HK-2 (cell line): ENCODE measurements at regions not wholly inside any gene's neighbourhood (a gene's known extent, or its start where the extent isn't known, plus 50 kb on each side); places are given as distances from the start of the nearest gene placed in this dataset.
"Not testable (repeated sequence)": the region's sequence is repeated elsewhere in the genome, so short reads cannot be mapped to it uniquely, and the experiment has no call there.

Experiments used
- DNase-seq: peaks from one replicate; pipeline ENCODE4 v3.0.0-alpha.2; 2018; ENCODE audit not compliant: unreplicated experiment

GRCh38 chr16:88228751-88229150, 154.0 kb upstream of the ZNF469 start:
- DNase-seq, result not testable (repeated sequence)

DNA sequence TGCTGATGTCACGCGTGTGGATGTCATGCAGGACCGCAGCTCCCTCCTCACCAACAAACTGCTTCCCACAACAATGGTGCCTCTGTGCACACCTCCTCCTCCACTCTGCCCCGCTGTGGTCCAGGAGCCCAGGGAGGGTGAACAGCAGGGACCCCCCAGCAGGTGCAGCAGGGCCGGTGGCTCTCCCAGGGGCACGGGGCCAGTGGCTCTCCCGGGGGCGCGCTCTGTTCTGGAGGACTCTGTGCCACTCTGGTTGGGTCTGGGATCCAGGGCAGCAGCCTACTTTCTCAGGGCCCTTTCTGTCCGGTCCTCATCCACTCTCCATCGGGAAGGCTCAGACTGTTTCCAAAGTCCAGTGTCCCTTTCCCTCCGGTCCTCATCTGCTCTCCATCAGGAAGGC, 153.0 kb upstream of the ZNF469 start:
- not testable (repeated sequence) for DNase-seq

- not testable (repeated sequence) for DNase-seq
Measured at GRCh38 chr16:88230276-88230966, 152.3 kb upstream of the ZNF469 start.

DNA sequence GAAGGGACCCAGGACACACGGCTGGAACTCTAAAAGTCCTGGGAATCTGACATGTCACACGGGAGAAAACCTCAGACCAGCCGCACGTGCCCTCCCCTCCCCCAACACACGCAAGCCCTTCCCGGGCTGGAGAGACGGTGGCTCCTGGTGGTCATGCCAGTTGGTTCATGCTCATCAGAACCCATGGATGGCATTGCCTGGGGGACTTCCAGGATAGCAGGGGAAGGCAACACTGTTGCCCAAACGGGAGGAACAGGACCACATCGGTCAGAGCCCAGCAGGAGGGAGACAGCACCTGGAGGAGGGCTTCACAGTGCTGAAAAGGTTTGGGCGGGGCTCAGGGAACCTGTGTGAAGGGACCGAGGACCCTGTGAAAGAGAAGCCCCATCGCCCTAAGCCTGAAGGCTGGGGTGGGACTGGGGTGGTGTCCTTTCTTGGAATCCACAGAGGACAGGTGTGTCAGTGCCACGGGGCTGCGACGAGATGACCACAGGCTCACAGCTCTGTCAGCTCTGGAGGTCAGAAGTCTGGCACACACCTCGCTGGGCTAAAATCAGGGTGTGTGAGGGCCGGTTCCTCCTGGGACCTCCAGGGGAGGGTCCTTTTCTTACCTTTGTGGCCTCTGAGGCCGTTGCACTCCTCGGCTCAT, 151.7 kb upstream of the ZNF469 start:
- not testable (repeated sequence) for DNase-seq

GRCh38 chr16:88231839-88232238, 150.9 kb upstream of the ZNF469 start:
- DNase-seq, result not testable (repeated sequence)

DNA sequence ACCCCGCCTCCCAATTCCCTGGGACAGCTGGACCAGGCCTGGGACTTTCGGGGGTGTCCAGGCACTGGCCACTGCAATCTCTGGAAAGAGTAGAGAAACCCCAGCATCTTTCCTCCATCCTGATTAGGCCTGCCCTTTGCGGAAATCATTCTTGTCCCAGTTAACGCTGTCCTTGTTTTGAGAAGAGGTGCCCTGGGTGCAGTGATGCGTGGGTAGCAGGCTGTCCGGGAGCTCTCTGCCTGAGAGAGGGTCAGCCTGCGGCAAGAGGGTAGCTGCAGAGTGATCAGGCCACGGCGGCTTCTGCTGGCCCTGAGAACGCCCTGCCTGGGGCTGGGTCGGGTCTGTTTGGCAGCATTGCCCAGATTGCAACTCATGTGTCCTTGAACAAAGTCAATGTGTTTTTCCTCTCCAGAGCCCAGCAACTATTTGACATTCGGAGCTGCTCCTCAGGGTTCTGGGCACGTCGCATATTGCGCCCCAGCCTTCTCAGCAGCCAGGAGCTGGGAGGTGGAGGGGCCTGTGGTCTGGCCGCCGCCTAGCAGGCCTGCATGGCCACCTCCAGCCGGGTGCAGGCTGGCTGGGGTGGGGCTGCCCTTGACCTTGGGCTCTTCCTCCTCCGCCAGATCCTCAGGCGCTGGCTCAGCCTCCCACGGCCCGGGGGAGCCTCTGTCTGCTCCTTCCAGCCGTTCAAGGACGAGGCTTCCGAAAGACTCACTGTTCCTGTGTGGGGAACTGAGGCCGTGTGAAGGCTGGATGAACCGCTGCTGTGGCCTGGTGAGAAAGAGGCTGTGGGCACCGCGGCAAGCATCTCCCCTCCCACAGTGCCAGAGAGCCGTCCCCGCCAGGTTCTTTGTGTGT, 150.1 kb upstream of the ZNF469 start:
- not testable (repeated sequence) for DNase-seq

GRCh38 chr16:88233621-88234420, 148.9 kb upstream of the ZNF469 start:
- DNase-seq, result not testable (repeated sequence)

DNA sequence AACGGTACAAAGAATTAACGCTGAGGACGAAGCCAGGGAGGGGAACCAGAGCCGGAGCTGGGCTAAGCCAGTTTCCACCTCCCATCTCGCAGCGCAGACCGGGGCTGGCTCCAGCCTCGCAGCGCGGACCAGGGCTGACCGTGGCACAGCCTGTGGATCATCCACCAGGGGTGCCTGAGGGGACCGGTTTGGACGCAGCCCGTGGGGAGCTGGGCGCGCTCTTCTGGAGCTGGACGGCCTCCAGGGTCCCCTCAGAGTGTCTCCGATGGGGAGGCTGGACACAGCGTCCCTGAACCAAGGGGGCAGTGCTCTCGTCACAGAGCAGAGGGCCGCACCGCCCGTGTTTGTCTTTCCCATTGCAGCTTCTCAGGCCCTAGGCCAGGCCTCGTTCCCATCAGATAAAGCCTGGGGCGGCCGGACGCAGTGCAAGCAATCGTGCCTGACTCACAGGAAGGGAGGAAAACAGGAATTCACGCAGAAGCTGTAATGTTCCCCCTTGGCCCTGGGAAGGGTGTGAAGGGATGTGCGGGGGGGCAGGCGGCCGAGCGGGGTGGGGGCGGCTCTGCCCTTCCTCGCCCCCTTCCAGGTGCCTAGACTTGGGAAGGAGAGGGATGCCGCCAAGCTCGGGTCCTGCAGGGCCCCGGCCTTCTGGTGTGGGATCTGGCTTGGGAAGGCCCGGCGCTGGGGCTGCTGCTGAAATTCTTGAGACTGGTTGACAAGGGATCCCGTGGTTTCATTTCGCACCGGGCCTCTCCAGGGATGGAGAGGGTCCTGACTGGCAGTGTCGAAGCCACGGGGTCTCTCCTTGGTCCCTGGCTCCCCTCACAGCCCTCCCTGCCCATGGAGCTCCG, 148.1 kb upstream of the ZNF469 start:
- not testable (repeated sequence) for DNase-seq

GRCh38 chr16:88235691-88236090, 147.1 kb upstream of the ZNF469 start:
- not testable (repeated sequence) for DNase-seq

DNA sequence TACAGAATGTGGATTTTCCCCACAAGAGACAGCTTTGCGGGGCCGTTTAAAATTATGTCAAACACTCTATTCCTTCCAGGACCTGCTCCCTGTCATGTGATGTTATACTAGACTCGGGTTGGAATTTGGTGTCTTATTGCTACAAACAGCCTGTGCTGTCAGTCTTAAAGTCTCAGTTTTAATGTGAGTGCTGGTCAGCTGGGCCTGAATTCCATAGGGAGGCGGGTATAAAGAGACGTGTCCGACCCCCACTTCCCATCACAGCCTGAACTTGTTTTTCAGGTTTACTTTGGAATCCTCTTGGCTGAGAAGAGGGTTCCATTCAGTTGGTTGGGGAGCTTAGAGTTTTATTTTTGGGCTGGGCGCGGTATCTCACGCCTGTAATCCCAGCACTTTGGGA, 146.5 kb upstream of the ZNF469 start:
- DNase-seq, result not testable (repeated sequence)

DNA sequence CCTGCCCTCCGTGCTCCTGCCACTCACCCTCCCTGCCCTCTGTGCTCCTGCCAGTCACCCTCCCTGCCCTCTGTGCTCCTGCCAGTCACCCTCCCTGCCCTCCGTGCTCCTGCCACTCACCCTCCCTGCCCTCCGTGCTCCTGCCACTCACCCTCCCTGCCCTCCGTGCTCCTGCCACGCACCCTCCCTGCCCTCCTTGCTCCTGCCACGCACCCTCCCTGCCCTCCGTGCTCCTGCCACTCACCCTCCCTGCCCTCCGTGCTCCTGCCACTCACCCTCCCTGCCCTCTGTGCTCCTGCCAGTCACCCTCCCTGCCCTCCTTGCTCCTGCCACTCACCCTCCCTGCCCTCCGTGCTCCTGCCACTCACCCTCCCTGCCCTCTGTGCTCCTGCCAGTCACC, 145.4 kb upstream of the ZNF469 start:
- DNase-seq, result not testable (repeated sequence)

DNA sequence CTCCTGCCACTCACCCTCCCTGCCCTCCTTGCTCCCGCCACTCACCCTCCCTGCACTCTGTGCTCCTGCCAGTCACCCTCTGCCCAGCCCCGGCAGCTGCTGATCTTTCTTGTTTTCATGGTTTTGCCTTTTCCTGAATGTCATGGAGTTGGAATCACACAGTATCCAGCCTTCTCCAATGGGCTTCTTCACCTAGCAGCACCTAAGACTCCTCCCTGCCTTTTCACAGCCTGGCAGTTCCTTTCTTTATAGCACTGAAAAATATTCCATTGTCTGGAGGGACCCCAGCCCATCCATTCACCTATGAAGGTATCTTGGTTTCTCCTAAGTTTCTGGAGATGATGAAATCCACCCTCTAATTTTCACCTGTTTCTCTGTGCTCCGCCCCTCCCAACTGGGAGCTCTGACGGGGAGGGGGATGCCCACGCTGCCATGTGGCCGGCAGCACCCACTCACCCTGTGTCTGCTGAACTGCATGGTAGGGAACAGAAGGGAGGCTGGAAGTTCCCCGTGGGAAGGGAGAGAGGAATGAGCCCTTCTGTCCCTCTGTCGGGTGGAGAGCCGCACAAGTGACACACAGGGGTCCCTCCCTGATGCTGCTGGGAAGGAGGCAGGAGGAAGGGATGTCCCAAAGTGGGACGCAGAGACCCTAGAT, 144.9 kb upstream of the ZNF469 start:
- DNase-seq, result not testable (repeated sequence)

DNA sequence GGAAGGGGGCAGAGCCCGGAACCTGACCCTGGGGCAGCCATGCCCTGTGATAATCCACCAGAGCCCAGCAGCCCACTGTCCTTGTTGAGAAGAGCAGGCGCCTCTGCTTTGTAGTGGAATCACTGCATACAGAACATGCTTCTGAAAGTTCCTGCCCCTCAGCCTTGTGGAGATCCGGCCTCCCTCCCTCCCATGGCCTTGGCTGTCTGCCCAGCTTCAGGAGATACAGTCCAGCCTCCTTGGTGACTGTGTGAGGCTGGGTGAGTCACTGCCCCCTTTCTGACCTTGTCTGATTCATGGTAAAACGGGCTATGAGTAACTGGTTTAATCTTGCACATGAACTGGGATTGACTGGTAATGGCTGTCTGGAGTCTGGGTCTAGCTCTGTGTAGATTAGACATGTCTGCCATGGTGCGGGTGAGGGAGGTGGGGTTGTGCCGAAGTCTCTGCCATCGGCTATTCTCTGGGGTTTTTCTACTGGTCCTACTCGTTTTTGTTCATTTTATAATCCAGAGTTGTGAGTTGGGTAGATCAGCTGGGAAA, 144.0 kb upstream of the ZNF469 start:
- peak; percentile 92 for DNase-seq

DNA sequence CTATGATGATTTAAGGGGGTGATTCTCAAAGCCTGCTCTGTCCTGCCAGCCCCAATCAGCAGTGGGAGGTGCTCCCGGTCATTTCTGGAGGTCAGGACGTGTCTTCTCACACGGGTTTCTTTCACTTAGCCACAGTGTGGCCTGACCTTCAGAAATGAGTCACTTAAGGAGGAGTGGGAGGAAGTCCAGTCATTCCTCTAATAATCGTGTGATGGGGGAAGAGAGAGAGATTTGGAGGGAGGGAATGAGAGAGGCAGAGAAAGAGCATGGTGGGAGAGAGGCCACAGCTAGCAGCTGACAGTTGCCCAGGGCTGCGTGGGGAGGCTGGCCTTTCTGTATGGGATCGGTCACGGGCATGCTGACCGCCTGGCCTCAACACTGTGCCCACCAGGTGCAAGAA, 142.6 kb upstream of the ZNF469 start:
- peak; percentile 64 for DNase-seq

DNA sequence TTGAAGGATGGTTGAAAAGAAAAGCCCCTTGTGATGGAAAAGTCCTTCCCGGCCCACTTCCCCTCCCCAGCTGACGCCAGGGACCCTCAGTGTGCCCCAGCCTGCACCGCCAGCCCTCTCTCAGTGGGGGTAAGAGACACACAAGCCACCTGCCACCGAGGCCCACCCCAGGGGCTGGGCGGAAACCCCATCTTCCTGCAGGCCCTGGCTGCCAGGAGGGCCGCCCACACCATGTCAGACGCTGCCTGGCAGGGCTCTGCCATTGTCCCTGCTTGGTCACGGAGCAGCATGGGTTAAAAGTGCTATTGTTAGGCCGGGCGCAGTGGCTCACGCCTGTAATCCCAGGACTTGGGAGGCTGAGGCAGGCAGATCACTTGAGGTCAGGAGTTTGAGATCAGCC, 142.0 kb upstream of the ZNF469 start:
- not testable (repeated sequence) for DNase-seq

- not testable (repeated sequence) for DNase-seq
Measured at GRCh38 chr16:88241404-88242311, 141.1 kb upstream of the ZNF469 start.

- peak; percentile 80 for DNase-seq
Measured at GRCh38 chr16:88242312-88243295, 140.2 kb upstream of the ZNF469 start.

GRCh38 chr16:88243921-88244320, 138.8 kb upstream of the ZNF469 start:
- not testable (repeated sequence) for DNase-seq
